HG02642 (cell line): ENCODE measurements at regions not wholly inside any gene's neighbourhood (a gene's known extent, or its start where the extent isn't known, plus 50 kb on each side); places are given as distances from the start of the nearest gene placed in this dataset.

Experiments
- ATAC-seq: cut with Tn5 transposase; IDR thresholded peaks from one replicate; pipeline ENCODE4 v1.9.1; 2021; ENCODE audit warnings: mild to moderate bottlenecking; ENCODE audit not compliant: unreplicated experiment, poor library complexity

DNA sequence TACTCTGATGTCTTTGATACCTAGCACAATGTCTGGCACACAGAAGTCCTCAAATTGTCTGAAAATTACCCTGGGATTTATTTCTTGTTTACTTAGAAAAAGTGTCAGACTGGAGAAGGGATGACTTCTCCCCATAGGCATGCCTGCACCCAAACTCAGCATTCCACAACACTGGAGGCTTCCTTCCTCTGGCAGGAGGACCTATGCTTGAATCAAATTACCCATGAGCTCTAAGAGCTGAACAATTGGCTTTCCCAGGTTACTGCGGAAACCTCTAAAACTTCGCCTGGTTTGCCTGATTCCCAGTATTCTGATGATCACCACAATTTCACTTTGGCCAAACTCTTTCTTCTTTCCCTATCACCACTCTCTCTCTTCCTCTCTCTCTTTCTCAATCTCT lies 217.4 kb downstream of the DIPK2A start:
- no peak for ATAC-seq

DNA sequence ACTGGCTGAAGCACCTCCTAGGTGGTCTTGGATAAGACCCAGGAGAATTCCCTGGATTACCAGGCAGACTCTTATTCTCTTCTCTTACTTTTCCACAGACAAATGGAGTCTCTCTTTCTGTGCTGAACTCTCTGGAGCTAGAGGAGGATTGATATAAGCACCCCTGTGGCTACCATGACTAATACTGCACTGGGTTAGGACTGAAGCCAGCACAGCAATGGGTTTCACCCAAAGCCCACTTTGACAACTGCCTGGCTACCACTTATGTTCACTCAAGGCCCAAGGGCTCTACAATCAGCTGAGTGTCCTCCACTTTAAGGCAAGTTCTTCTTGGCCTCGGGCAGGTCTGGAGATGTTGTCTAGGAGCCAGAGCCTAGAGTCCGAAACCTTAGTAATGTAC lies 225.5 kb downstream of the DIPK2A start:
- no peak for ATAC-seq

DNA sequence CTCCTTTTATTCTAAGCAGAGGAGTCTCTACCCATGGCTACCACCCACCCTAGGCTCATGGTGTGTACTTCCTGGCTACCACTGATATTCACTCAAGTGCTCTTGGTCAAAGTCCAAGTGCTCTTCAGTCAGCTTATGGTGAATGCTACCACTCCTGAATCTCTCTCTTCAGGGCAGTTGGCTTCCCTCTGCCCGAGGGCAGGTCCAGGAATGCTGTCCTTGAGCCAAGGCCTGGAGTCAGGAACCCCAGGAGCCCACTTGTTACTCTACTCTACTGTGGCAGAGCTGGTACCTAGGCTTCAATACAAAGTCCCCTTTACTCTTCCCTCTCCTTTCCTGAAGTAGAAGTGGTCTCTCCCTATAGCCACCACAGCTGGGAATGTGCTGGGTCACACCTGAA lies 226.0 kb downstream of the DIPK2A start:
- no peak for ATAC-seq

DNA sequence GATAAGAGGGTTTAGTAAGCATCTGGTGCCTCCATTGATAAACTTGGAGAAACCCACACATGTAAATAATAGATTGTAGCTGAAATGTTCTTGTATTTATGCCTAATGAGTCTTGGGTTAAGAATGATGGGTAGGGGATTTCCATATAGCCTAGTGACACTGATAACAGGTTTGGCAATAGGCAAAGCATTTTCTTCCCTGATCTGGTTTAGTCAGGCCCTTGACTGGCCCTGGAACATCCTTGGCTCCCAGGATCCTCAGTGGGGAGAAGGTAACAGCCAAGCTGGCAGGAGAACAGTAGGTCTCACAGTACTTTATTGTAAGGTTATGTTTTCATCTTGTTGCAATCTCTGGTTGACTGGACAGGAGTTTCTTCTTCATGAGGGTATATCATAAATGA lies 228.4 kb downstream of the DIPK2A start:
- no peak for ATAC-seq

DNA sequence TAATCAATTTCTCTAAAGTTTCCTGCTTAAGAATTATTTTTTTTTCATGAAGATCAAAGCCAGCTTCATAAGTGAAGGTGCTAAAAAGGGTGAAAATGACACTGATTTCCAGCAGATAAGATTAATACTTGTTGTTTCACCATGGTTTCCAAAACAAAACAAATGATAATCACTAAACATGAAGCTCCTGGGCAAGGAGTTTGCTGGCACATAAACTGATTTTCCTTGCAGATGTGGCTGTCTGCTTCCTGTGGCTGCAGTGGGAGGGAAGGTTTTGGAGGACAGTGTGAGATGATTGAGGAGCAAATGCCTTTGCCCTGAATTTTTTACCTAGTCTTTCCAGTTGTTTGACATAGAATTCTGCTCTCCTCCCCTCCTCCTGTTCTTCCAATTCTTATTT lies 228.8 kb downstream of the DIPK2A start:
- no peak for ATAC-seq

DNA sequence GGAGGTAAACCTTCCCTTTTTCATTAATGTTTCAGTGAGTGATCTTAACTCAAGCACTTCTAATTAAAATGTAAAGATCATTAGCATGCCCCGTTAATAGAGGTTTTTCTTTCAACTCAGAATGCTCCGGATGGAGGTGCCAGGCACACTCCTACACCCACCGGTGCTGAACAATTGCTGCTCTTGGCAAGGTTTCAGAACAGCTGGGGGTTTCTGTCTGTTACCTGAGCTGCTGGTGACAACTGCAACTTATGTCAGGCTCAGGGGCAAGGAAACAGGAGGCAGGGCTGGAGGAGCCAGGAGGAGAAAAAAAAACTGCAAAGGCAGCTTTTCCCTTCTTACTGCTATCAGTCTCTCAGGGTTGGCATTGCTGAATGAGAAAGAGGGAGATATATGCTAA lies 250.1 kb downstream of the DIPK2A start:
- no peak for ATAC-seq

DNA sequence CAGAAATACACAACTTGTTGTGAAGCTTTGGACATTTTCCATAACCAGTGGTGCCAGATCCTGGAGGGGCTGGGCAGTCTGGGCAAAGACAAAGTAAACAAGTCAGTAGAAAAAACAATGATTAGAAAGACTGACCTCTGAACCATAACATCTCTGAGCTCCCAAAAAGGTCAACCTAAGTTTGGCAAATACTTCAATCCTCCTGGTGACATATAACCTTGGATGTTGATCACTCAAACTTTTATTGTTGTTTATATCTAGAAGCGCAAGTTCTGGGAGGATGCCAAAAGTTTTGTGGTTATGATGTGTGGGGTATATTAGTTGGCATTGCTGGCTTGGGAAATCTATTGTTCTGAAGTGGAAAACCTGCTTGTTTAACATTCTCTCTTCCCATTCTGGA lies 257.7 kb downstream of the DIPK2A start:
- ATAC-seq: no peak

DNA sequence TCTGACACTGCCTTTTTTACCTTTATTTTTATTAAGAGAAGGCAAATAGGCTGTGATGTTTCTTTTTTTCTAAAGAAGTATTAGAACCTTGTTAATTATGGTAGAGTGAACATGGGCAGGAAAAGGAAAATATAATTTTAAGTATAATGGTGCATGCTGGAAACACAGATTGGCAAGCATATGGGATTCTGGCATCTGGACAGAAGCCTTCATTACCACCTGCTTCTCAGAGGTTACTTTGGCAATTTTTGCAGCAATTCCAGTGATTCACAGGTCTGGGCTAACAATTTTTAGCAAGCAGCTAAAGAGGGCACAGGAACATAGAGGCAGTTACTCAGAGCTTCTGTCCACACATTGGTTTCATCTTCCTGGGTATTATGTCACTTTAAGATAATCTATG lies 258.3 kb downstream of the DIPK2A start:
- ATAC-seq: no peak

DNA sequence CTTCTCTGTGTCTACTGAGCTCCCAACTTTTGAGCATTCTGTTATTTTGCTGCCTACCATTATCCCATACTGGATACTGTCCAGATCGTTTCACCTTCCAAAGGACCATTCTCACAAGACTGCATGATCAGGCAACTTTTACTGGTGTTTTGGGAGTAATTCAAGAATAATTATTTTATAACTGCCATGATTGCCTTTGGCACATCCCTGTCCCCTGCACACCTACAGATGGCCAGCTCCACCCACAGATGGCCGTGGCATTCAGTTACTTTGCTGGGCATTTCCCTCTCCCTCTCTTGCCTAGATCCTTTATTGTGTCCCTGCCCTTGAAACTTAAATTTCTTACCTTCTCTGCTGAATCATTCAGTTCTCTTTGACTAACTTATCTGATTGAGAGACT lies 263.9 kb downstream of the DIPK2A start:
- ATAC-seq: no peak

DNA sequence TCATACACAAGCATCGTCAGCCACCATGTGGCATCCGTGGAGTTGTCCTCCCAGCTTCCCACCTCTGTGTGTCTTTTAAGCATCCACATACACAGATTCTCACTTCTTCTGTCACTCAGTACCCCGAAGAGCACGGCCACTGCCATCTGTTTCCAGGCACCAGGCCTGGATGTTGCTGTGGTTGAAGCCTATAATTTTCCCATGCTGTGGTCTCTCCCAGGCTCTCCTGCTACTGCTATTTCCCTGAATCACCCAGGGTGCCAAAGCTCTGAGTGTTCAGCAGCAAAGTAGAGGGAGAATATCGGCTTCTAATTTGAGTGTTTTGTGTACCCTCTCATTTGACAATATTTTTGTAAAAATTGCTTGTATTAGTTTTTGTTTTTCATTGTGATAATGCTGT lies 265.7 kb downstream of the DIPK2A start:
- ATAC-seq: no peak

DNA sequence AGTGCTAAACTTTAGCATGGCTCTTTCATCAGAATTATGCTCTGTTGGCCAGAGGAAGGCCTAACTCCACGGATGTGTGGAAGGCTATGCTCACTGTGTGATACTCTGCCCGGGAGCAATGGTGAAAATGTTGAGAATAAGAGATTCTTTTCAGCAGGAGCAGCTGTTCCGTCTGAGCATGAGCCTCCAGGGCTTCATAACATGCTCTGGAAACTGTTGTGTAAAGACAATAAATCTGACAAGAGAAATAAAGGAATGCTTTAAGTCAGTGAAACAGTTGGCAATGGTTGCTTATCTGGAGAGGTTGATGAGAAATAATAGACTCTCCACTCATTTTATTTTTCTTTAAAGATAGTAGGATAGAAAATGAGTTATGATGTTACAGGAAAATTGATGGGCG lies 269.8 kb downstream of the DIPK2A start:
- no peak for ATAC-seq

DNA sequence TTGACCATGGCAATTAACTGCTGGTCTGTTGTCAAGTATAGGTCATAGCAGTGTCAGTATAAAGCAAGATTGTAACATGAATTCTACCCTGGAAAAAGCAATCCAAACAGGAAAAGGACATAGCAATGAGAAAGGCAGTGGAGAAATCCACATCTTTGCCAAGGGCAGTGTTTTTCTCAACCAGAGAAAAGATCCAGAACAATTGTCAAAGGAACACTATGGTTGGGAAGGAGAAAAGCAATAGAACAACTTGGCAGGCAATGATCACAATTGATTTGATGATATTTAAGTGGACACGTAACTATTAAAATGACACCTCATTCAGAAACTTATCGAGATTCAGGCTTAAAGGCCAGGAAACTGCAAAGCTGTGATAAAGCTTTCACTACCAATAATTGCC lies 271.1 kb downstream of the DIPK2A start:
- no peak for ATAC-seq

DNA sequence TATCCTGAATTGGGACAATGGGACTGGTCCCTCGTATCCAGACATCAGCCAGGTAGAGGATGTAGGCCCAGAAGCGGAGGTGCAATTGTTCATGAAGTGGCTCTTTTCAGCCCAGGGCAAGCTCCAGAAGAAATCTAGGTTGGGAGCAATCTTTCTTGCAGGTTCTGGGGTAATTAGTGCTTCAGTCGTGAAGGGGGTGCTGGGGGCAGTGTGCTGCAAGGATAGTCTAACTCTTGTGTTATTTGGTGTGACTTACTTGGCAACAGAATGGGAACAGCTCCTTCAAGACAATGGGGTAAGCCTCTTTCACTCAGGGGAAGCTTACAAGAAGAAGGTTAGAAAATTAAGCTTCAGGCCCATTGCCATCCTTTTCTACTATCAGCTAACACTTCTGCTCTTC lies 273.0 kb downstream of the DIPK2A start:
- ATAC-seq: no peak

DNA sequence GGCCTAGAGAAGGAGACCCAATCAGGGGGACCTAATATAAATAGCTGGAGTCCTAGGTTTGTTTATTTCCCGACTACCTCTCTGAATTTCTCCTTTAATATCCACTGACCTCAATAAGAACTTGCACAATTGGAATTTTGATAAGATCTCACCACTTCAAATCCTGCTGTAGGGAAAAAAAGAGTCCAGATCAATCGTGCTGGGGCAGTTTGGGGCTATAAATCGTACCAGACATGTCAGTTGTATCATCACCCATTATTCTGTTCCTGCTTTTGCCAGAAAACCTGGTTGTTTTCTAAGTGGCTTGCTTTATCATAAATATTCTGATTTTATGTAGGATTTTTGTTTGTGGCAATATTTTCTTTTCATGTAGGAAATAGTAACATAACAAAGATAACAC lies 281.3 kb downstream of the DIPK2A start:
- no peak for ATAC-seq

DNA sequence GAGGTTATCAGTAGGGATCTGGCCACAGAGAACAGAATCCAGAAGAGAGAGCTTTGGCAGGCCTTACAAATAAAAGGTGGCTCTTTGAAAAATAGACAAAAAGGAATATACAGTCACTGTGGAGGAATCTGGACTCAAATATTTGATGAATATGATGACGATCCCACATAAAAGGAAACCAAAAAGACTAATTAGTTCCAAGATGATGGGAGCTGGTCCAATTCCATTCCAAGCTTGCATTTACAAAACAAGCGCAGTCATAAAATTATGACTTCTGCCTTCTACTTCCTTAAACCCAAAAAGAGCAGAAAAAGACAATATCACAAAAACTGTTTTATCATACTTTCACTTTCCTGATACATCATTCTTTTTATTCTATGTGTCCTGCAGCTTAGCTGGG lies 285.8 kb downstream of the DIPK2A start:
- no peak for ATAC-seq

DNA sequence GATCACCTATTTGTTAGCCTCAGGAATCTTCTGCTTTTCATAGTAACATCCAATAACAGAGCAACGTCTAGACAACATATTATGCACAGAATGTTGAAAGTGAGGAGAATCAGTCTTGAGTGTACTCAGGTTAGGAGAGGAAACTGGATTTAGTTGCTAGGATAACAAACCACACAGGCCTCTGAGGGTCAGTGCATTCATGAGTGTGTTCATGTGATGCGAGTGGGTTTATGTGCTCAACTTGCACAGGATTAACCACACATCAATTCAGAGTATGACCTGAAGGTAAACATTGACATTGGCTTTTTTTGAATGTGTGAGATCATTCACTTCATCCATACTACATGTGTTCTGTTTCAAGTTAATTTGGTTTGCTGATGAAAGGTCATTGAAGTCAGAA lies 287.6 kb downstream of the DIPK2A start:
- ATAC-seq: no peak

DNA sequence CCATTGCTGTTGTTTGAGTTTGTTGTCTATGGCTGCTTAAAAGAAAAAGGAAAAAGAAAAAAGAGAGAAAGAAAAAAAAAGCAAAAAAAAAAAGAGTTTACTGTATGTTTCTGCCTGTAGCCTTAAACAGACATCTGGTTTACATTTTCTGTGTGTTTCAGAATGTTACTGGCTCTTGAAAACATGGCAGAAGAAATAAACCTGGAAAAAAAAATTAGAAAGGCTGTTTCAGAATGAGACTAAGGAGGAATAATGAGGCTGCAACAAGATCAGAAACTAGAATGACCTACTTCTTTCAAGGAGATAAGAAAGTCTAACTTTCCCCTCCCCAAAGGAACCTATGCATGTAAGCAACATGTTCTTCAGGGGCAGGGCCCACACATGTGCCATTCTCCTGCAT lies 292.1 kb downstream of the DIPK2A start:
- no peak for ATAC-seq

DNA sequence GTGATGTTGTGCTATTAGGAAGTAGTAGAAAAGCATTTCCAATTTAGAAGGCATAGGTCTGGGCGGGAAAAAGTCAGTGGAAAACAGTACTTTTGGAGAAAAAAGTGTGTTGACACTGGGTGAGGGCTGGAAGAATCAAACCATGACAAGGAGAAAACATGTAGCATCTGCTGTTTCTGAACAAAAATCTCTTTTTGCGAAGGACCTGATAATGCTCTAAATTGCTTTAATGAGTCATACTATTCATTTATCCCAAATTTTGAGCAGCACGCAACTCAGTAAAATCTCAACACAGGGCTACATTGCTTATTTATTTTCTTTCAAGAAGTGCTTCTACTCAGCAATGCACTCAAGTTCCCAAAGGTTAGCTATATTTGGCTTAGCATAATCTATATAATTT lies 292.7 kb downstream of the DIPK2A start:
- no peak for ATAC-seq

DNA sequence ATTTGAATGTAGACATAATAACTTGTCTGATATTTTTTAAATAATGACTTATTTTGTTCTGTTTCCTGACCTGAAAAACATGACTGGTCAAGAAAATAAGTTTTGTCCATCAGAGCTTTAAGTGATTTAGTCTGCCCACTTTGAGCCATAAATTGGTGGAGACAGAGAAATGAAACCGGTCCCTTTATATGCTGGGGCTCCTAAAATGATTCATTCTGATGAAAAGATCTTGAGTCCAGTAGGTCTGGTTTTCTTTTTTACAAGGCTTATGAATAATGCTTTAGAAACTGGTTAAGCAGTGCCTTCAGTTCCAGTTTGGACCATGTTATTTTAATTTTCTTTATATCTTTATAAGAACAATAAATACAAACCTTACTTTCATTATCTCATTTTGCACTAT lies 293.2 kb downstream of the DIPK2A start:
- ATAC-seq: no peak

DNA sequence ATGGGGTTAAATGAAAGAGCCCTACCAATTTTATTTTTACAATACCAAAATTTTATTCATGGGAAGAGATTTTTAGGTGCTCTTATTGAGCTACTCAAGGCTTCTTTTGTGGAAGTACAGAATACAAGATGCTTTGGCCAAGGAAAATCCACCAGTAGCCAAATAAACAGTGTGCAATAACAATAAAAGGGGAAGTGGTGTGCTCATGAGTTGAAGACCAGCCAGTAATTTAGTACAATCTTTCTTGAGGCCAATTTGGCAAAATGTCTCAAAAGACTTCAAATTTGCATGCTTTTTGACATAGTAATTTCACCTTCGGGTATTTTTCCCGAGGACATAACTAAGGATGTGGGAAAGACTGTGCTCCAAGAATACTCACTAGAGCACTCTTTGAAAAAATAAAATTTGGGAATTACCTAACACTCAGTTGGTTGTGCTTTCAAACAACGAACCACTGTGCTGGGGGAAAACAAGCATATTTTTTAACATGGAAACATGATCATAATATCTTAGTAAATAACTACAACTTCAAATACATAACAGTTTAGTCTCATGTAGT lies 294.0 kb downstream of the DIPK2A start:
- ATAC-seq: no peak

DNA sequence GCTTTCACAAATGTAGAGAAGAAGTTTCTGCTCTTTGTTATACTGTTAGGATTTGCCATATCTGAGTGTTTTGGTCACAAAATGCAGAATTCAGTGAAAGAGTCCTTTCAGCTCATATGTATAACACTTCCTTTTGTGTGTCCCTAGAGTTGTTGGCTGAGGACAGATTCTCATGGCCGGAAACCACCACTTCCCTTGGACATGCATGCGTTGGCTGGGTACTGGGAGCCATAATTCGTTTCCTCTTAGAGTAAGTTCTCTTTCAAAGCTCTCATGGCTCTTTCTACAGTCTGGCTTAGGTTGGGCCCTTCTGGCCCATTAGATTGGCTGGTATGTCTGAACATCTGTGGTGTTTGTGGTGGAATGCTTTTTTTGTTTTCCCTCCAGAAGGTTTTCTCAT lies 298.5 kb downstream of the DIPK2A start:
- no peak for ATAC-seq

DNA sequence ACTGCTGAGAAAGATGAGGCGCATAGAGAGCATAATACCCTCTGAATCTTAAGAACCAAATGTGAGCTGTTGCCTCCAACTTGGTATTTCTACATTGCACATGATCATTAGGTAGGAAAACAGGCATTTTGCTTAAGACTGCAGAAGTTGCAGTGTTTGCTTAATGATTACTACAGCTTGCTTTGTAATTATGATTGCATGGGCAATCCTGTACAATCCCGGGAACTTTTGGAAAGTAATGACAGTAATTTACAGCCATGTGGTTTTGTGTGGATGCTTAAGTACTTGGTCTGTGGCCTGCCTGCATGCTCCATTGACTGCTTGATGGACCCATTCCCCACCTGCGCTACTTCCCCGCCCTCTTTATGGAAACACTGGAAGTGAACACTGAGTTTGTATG lies 301.1 kb downstream of the DIPK2A start:
- no peak for ATAC-seq

DNA sequence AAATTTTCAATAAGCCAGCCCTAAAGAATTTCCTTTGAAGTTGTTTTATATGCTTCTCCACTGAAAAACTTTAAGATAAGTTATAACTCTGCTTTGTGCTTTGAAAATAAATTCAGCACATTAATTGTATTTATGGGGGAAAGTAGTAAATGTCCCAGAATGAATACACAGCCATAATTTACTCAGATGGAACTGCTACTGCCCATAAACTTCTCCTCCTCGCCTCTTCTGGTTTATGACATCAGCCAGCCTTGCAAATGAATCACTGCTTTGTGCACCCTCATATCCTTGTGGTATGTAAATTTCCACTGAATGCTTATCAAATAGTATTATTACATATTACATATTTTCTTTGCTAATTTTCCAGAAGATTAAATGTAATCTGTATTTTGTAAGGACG lies 302.0 kb downstream of the DIPK2A start:
- ATAC-seq: no peak
